ENCODE measurements at regions not wholly inside any gene's neighbourhood (a gene's known extent, or its start where the extent isn't known, plus 50 kb on each side); places are given as distances from the start of the nearest gene placed in this dataset.

- Histone ChIP-seq H2BK5ac (ENCODE audit: low read depth, low read length, poor library complexity, severe bottlenecking) (no peak overlapping the region), H3K23ac (ENCODE audit: low read depth, low read length) (no peak overlapping the region), H2BK15ac (ENCODE audit: low read depth, low read length) (no peak overlapping the region), H3K4ac (ENCODE audit: low read depth, low read length) (no peak overlapping the region), H3K36me3 (ENCODE audit: control insufficient read depth, insufficient read depth, low read length) (no peaks in the 10 kb centered on the region), H3K18ac (ENCODE audit: low read depth, low read length) (no peak overlapping the region), H4K91ac (ENCODE audit: insufficient read depth, low read depth, low read length) (no peak overlapping the region), H4K20me1 (ENCODE audit: insufficient read depth, low read length) (no peaks in the 10 kb centered on the region), H3K79me1 (ENCODE audit: low read depth in 1 of 2, low read length in 2 of 2) (no peaks in the 10 kb centered on the region), H2AK5ac (ENCODE audit: low read depth, low read length) (no peak overlapping the region), H3K14ac (replicated peaks; ENCODE audit: low read depth, low read length) (no peak overlapping the region), H3K4me2 (ENCODE audit: low read depth, low read length) (no peak overlapping the region), H3K56ac (ENCODE audit: extremely low read depth, insufficient read depth, low read length) (no peak overlapping the region), H4K5ac (ENCODE audit: low read depth, low read length) (no peak overlapping the region), H2AFZ (replicated peaks; ENCODE audit: low read length, poor library complexity) (no peak overlapping the region), H3K9me1 (ENCODE audit: insufficient read depth, low read length) (no peaks in the 10 kb centered on the region), H4K8ac (ENCODE audit: low read depth in 2 of 2, low read length in 2 of 2) (no peak overlapping the region), H2BK120ac (ENCODE audit: low read depth, low read length) (no peak overlapping the region), H3K4me3 (ENCODE audit: insufficient read depth, low read depth, low read length) (no peak overlapping the region), H3K27ac (ENCODE audit: insufficient read depth, low read length) (no peak overlapping the region), H3K27me3 (ENCODE audit: control insufficient read depth, insufficient read depth, low read length) (no peaks in the 10 kb centered on the region), H3K4me1 (ENCODE audit: control insufficient read depth, insufficient read depth, low read length) (no peaks in the 10 kb centered on the region), H2AK9ac (replicated peaks; ENCODE audit: low read depth, low read length, poor library complexity) (no peak overlapping the region), H2BK20ac (ENCODE audit: low read depth, low read length) (no peak overlapping the region), H3K9ac (ENCODE audit: low read depth, low read length) (no peak overlapping the region), H3K9me3 (ENCODE audit: control insufficient read depth, insufficient read depth, low read length) (no peaks in the 10 kb centered on the region)
- dilution Hi-C loops (cut with HindIII; ENCODE audit: low sequenced_read_pairs, unreplicated experiment) = no loop called here
- in situ Hi-C loops (cut with MboI; ENCODE audit: low sequenced_read_pairs) = no loop called here
- DNase-seq (no peak), ATAC-seq (ENCODE audit: low read depth) (no peak)
- intact Hi-C loops (cut with micrococcal nuclease) = no loop called here
- ChIA-PET CTCF (interaction anchor here (0.6 kb wide), 1 partner anchor 265 kb away, joined by 4 read pairs; no protein-coding TSS in a partner anchor), POLR2A (ENCODE audit: unreplicated experiment) (no interaction called here)
- TF ChIP-seq FOS (IDR thresholded peaks at IDR 0.05; ENCODE audit: low read depth, low read length) = no peak
- no peak for TF ChIP-seq USF2 (IDR thresholded peaks at IDR 0.05; ENCODE audit: low read depth, low read length)
- no peak for TF ChIP-seq SMC3 (IDR thresholded peaks at IDR 0.05; ENCODE audit: low read depth, low read length)
- no peak for TF ChIP-seq NFE2L2 (IDR thresholded peaks at IDR 0.05; ENCODE audit: low read depth, low read length)
- TF ChIP-seq BHLHE40 (IDR thresholded peaks at IDR 0.05; ENCODE audit: low read depth, low read length) = no peak
- no peak for TF ChIP-seq ELK1 (IDR thresholded peaks at IDR 0.05; ENCODE audit: borderline replicate concordance, low read depth, low read length)
- no peak for TF ChIP-seq RFX5 (IDR thresholded peaks at IDR 0.05; ENCODE audit: low read depth, low read length)
- TF ChIP-seq MAZ (IDR thresholded peaks at IDR 0.05; ENCODE audit: borderline replicate concordance, low read depth, low read length) = no peak
- TF ChIP-seq POLR2A (IDR thresholded peaks at IDR 0.05; ENCODE audit: low read depth, low read length) = no peak
- no peak for TF ChIP-seq RAD21 (IDR thresholded peaks at IDR 0.05; ENCODE audit: low read length)
- no peak for TF ChIP-seq CHD1 (IDR thresholded peaks at IDR 0.05; ENCODE audit: low read depth, low read length)
- TF ChIP-seq CTCF (conservative IDR thresholded peaks at IDR 0.05; ENCODE audit: low read depth, low read length) = no peak
- TF ChIP-seq RCOR1 (IDR thresholded peaks at IDR 0.05; ENCODE audit: insufficient replicate concordance, low read length) = no peak
- no peak for TF ChIP-seq MXI1 (IDR thresholded peaks at IDR 0.05; ENCODE audit: borderline replicate concordance, low read depth, low read length)
- no peak for TF ChIP-seq MAFK (IDR thresholded peaks at IDR 0.05; ENCODE audit: low read depth, low read length)
- TF ChIP-seq CEBPB (IDR thresholded peaks at IDR 0.05; ENCODE audit: low read depth, low read length) = no peak
- BruUV-seq (replicated peaks) = no TSS peak
These were observed 86.4 kb upstream of the RPH3A start for GRCh38 chr12:112705037-112705632.
